Endothelial cell of umbilical vein (primary cell): ENCODE measurements at regions not wholly inside any gene's neighbourhood (a gene's known extent, or its start where the extent isn't known, plus 50 kb on each side); places are given as distances from the start of the nearest gene placed in this dataset.

Experiments used
- CTCF ChIP-seq, 2 donors: IDR thresholded peaks; 1 replicate in 1 of 2; 2 replicates in 1 of 2; pipeline ENCODE4 v1.5.1; 2011; ENCODE audit warnings: low read length in 2 of 2, mild to moderate bottlenecking in 2 of 2, moderate library complexity in 2 of 2, control low read depth in 1 of 2, inconsistent platforms in 1 of 2, low read depth in 1 of 2; ENCODE audit not compliant: insufficient read depth in 1 of 2; ENCODE audit errors: extremely low read depth in 1 of 2
- FOS ChIP-seq: IDR thresholded peaks from 2 replicates; pipeline ENCODE4 v1.6.1; 2011; ENCODE audit warnings: mild to moderate bottlenecking, low read length, moderate library complexity, borderline replicate concordance; ENCODE audit not compliant: insufficient read depth
- MAX ChIP-seq: IDR thresholded peaks from 2 replicates; pipeline ENCODE4 v1.6.1; 2011; ENCODE audit not compliant: insufficient read depth, insufficient read length

GRCh38 chr2:177147834-177148445 is 64.7 kb upstream of the HNRNPA3 start:
- no peak for TF ChIP-seq MAX
- TF ChIP-seq CTCF (IDR thresholded peaks at IDR 0.05; ENCODE audit: extremely low read depth in 1 of 2, insufficient read depth in 1 of 2, low read depth in 1 of 2, low read length in 2 of 2), result no peak
- no peak for TF ChIP-seq FOS
